Mesothelial cell of epicardium (in vitro differentiated cells): ENCODE measurements at regions not wholly inside any gene's neighbourhood (a gene's known extent, or its start where the extent isn't known, plus 50 kb on each side); places are given as distances from the start of the nearest gene placed in this dataset.

ENCODE experiments used
- DNase-seq, 2 experiments: peaks; one replicate each; pipeline ENCODE4 v3.0.0; 2021; ENCODE audit warnings: low spot score in 2 of 2; ENCODE audit not compliant: unreplicated experiment in 2 of 2
- H3K27ac Mint-ChIP-seq: 2 replicates; pipeline ENCODE4 v1.8.0; 2021; ENCODE audit warnings: mixed read lengths
- H3K27me3 Mint-ChIP-seq: 2 replicates; pipeline ENCODE4 v1.8.0; 2021; ENCODE audit warnings: low read depth, mixed read lengths
- H3K36me3 Mint-ChIP-seq: 2 replicates; pipeline ENCODE4 v1.8.0; 2021; ENCODE audit warnings: mixed read lengths
- H3K4me1 Mint-ChIP-seq: 2 replicates; pipeline ENCODE4 v1.8.0; 2021; ENCODE audit warnings: mixed read lengths
- H3K4me3 Mint-ChIP-seq: 2 replicates; pipeline ENCODE4 v1.8.0; 2021; ENCODE audit warnings: mild to moderate bottlenecking, moderate library complexity, mixed read lengths
- H3K9me3 Mint-ChIP-seq: 2 replicates; pipeline ENCODE4 v1.8.0; 2021; ENCODE audit warnings: mixed read lengths
- CTCF ChIP-seq: fragments of 200-600 bp; sonication (generic); IDR thresholded peaks from one replicate; pipeline ENCODE4 v1.5.0; 2021; ENCODE audit warnings: antibody characterized with exemption; ENCODE audit not compliant: unreplicated experiment

DNA sequence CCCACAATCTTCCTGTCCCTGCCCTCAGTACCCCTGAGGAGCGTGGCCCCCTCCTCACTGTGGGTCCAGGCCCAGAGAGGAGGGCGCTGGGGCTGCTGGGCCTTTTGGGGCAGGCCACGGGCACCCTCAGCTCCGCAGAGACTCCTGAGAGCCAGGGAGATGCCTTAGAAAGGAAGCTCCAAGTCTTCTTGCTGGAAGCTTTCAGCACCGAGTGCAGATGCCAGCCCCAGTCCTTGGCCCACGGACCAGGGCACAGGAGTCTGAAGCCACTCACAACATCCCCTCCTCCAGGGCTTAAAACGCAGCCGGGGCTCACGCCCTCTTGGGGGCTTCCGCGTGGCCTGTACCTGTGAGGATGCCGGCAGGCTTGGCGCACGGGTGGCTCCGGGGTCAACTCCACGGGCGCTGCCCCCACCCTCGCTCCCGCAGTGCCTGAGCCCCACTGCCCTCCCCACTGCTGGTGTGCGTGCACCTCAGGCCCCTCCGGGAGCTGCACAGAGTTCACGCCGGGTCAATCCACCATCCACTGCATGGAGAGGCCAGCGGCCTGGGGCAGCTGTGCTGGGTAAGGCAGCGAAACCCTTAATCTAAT, 72.1 kb upstream of the CTDP1 start:
- H3K27me3 Mint-ChIP-seq: no peaks in the 10 kb centered on the region
- no peaks in the 10 kb centered on the region for H3K36me3 Mint-ChIP-seq
- H3K27ac Mint-ChIP-seq: no peak overlapping the region
- peak in 1 of 2 experiments; percentile 6 for DNase-seq
- H3K9me3 Mint-ChIP-seq: no peaks in the 10 kb centered on the region
- TF ChIP-seq CTCF: no peak
- H3K4me3 Mint-ChIP-seq: no peak overlapping the region
- peaks cover 11% of the 10 kb centered on the region for H3K4me1 Mint-ChIP-seq

- no peak overlapping the region for H3K4me3 Mint-ChIP-seq
- H3K4me1 Mint-ChIP-seq: peaks cover 11% of the 10 kb centered on the region
- no peak overlapping the region for H3K27ac Mint-ChIP-seq
- H3K27me3 Mint-ChIP-seq: no peaks in the 10 kb centered on the region
- no peaks in the 10 kb centered on the region for H3K36me3 Mint-ChIP-seq
- peak in 1 of 2 experiments; percentile 6 for DNase-seq
- no peaks in the 10 kb centered on the region for H3K9me3 Mint-ChIP-seq
- TF ChIP-seq CTCF: no peak
These were observed 71.5 kb upstream of the CTDP1 start for GRCh38 chr18:79608069-79608468.

DNA sequence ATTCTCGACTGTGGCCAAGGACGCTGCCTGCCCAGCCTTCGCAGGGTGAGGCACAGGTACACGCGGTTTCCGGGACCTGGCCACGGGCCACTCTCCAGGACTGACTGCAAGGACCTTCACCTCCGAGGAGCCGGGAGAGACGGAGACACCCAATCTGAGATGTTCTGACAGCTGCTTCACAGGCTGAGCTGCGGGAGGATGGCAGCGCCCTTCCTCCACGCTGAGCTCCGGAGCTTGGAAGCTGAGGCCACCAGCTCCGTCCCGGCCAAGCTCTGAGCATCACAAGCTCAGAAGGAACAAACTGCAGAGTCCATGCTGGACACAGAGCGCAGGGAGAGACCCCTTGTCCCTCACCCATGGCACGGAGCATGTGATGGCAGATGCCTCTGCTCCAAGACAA, 71.1 kb upstream of the CTDP1 start:
- no peak overlapping the region for H3K27ac Mint-ChIP-seq
- DNase-seq: peak in 1 of 2 experiments; percentile 10

GRCh38 chr18:79608999-79609461, 70.6 kb upstream of the CTDP1 start:
- H3K9me3 Mint-ChIP-seq: no peaks in the 10 kb centered on the region
- no peaks in the 10 kb centered on the region for H3K36me3 Mint-ChIP-seq
- no peaks in the 10 kb centered on the region for H3K27me3 Mint-ChIP-seq
- peaks cover 11% of the 10 kb centered on the region for H3K4me1 Mint-ChIP-seq
- no peak overlapping the region for H3K27ac Mint-ChIP-seq
- H3K4me3 Mint-ChIP-seq: no peak overlapping the region
- TF ChIP-seq CTCF: no peak
- DNase-seq: peak in 1 of 2 experiments; percentile 16

More for the DNA sequence above, 71.1 kb upstream of the CTDP1 start:
- H3K4me1 Mint-ChIP-seq: peaks cover 11% of the 10 kb centered on the region
- no peak overlapping the region for H3K4me3 Mint-ChIP-seq
- no peaks in the 10 kb centered on the region for H3K9me3 Mint-ChIP-seq
- H3K36me3 Mint-ChIP-seq: no peaks in the 10 kb centered on the region
- H3K27me3 Mint-ChIP-seq: no peaks in the 10 kb centered on the region
- TF ChIP-seq CTCF: no peak

GRCh38 chr18:79609841-79610281, 69.7 kb upstream of the CTDP1 start:
- H3K36me3 Mint-ChIP-seq: no peaks in the 10 kb centered on the region
- TF ChIP-seq CTCF: no peak
- H3K9me3 Mint-ChIP-seq: no peaks in the 10 kb centered on the region
- no peaks in the 10 kb centered on the region for H3K27me3 Mint-ChIP-seq
- H3K4me1 Mint-ChIP-seq: peaks cover 11% of the 10 kb centered on the region
- no peak overlapping the region for H3K4me3 Mint-ChIP-seq
- no peak overlapping the region for H3K27ac Mint-ChIP-seq
- peak in 1 of 2 experiments; percentile 12 for DNase-seq
